ENCODE measurements at regions not wholly inside any gene's neighbourhood (a gene's known extent, or its start where the extent isn't known, plus 50 kb on each side); places are given as distances from the start of the nearest gene placed in this dataset.

DNA sequence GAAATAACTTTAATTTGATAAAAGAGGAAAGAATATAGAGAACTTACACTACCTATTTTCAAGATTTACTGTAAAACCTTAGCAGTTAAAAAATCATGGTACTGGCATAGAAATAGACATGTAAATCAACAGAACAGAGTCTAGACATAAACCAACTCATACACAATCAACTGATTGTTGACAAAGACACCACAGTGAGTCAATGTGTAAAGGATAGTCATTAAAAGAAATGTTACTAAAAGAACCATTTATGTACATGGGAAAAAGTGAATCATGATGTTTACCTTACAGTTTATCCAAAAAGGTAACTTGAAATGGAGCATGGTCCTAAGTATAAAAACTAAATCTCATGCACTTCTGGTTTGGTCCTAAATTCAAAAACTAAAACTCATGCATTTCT is 847.4 kb downstream of the IGSF11 start:
- no peaks in the 10 kb centered on the region for H3K9me3 ChIP-seq (ENCODE audit: insufficient read depth in 2 of 2, low read depth in 1 of 2, low read length in 1 of 2)
- H3K36me3 ChIP-seq (ENCODE audit: control insufficient read depth in 2 of 4, insufficient read depth in 4 of 4, low read length in 3 of 4), result no peaks in the 10 kb centered on the region
- H3K27ac ChIP-seq (ENCODE audit: low read depth, low read length), result no peak overlapping the region
- H3K14ac ChIP-seq (ENCODE audit: insufficient read length), result no peak overlapping the region
- H4K91ac ChIP-seq (replicated peaks; ENCODE audit: insufficient read length, low read length), result no peak overlapping the region
- H2AK5ac ChIP-seq (ENCODE audit: low read depth, low read length), result no peak overlapping the region
- no peak overlapping the region for H2BK12ac ChIP-seq (ENCODE audit: low read depth, low read length)
- H3K4me3 ChIP-seq (ENCODE audit: extremely low read depth in 1 of 4, insufficient read depth in 2 of 4, low read depth in 3 of 4, low read length in 4 of 4), result no peak overlapping the region
- ChIA-PET CTCF (ENCODE audit: partially characterized antibody) (interaction anchor here (1.1 kb wide), 1 partner anchor 11 kb away, joined by 3 read pairs; no protein-coding TSS in a partner anchor), POLR2A (ENCODE audit: partially characterized antibody) (no interaction called here)
- H4K5ac ChIP-seq (ENCODE audit: insufficient read length, low read depth, low read length), result no peak overlapping the region
- H2BK15ac ChIP-seq (ENCODE audit: low read length), result no peak overlapping the region
- H2BK20ac ChIP-seq (ENCODE audit: low read length), result no peak overlapping the region
- H3K4me1 ChIP-seq (replicated peaks in 1 of 4; ENCODE audit: control insufficient read depth in 3 of 4, insufficient read depth in 4 of 4, low read length in 3 of 4), result no peaks in the 10 kb centered on the region
- H3K79me1 ChIP-seq (ENCODE audit: low read depth, low read length), result no peaks in the 10 kb centered on the region
- no peaks in the 10 kb centered on the region for H3K27me3 ChIP-seq (replicated peaks in 1 of 4; ENCODE audit: control insufficient read depth in 3 of 4, extremely low read depth in 1 of 4, insufficient read depth in 3 of 4, low read length in 3 of 4)
- no peak overlapping the region for H2BK120ac ChIP-seq (replicated peaks; ENCODE audit: low read depth, low read length)
- H3K9ac ChIP-seq (replicated peaks in 1 of 4; ENCODE audit: extremely low read depth in 1 of 4, low read depth in 3 of 4, low read length in 3 of 4), result no peak overlapping the region
- H2BK5ac ChIP-seq (ENCODE audit: low read depth, low read length), result no peak overlapping the region
- H3K23ac ChIP-seq (ENCODE audit: insufficient read length), result no peak overlapping the region
- H2AFZ ChIP-seq (ENCODE audit: low read length), result no peak overlapping the region
- H3K56ac ChIP-seq (replicated peaks; ENCODE audit: insufficient read length, low read depth, low read length), result no peak overlapping the region
- DNase-seq (ENCODE audit: low read depth in 1 of 2, low spot score in 2 of 2) (no peak), FAIRE-seq (no peak)
- H3K18ac ChIP-seq (ENCODE audit: extremely low read depth, low read length), result no peak overlapping the region
- H3K4ac ChIP-seq (replicated peaks; ENCODE audit: insufficient read length, low read depth, low read length), result no peak overlapping the region
- no peaks in the 10 kb centered on the region for H3K79me2 ChIP-seq (ENCODE audit: control insufficient read depth in 1 of 2, insufficient read depth in 2 of 2, low read length in 2 of 2)
- H3K4me2 ChIP-seq (ENCODE audit: insufficient read depth in 1 of 2, low read depth in 2 of 2, low read length in 2 of 2), result no peak overlapping the region
- no peaks in the 10 kb centered on the region for H4K20me1 ChIP-seq (replicated peaks in 1 of 2; ENCODE audit: control insufficient read depth in 1 of 2, insufficient read depth in 2 of 2, low read length in 2 of 2)
- no peak overlapping the region for H4K8ac ChIP-seq (ENCODE audit: extremely low read depth, insufficient read depth, low read length)
- no peaks in the 10 kb centered on the region for H3K23me2 ChIP-seq (ENCODE audit: low read depth, low read length)
- TF ChIP-seq POU5F1 (IDR thresholded peaks at IDR 0.05; ENCODE audit: low read depth, low read length) (no peak), SP4 (IDR thresholded peaks at IDR 0.05; ENCODE audit: low read length) (no peak), RXRA (IDR thresholded peaks at IDR 0.05; ENCODE audit: insufficient read depth, low read depth, low read length) (no peak), KDM4A (IDR thresholded peaks at IDR 0.05; ENCODE audit: low read depth, low read length, severe bottlenecking) (no peak), EGR1 (IDR thresholded peaks at IDR 0.05; ENCODE audit: borderline replicate concordance, low read depth, low read length) (no peak)
- TF ChIP-seq, protein P1, sequence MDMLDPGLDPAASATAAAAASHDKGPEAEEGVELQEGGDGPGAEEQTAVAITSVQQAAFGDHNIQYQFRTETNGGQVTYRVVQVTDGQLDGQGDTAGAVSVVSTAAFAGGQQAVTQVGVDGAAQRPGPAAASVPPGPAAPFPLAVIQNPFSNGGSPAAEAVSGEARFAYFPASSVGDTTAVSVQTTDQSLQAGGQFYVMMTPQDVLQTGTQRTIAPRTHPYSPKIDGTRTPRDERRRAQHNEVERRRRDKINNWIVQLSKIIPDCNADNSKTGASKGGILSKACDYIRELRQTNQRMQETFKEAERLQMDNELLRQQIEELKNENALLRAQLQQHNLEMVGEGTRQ (IDR thresholded peaks at IDR 0.05; ENCODE audit: low read length), result no peak
- TF ChIP-seq, protein P2, sequence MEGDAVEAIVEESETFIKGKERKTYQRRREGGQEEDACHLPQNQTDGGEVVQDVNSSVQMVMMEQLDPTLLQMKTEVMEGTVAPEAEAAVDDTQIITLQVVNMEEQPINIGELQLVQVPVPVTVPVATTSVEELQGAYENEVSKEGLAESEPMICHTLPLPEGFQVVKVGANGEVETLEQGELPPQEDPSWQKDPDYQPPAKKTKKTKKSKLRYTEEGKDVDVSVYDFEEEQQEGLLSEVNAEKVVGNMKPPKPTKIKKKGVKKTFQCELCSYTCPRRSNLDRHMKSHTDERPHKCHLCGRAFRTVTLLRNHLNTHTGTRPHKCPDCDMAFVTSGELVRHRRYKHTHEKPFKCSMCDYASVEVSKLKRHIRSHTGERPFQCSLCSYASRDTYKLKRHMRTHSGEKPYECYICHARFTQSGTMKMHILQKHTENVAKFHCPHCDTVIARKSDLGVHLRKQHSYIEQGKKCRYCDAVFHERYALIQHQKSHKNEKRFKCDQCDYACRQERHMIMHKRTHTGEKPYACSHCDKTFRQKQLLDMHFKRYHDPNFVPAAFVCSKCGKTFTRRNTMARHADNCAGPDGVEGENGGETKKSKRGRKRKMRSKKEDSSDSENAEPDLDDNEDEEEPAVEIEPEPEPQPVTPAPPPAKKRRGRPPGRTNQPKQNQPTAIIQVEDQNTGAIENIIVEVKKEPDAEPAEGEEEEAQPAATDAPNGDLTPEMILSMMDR (IDR thresholded peaks at IDR 0.05; ENCODE audit: control extremely low read depth in 1 of 3, insufficient read depth in 1 of 3, low read depth in 1 of 3, low read length in 3 of 3), result no peak
